HS-27A (cell line): ENCODE measurements at regions not wholly inside any gene's neighbourhood (a gene's known extent, or its start where the extent isn't known, plus 50 kb on each side); places are given as distances from the start of the nearest gene placed in this dataset.
A peak's percentile ranks its signal among the peaks of the same experiment; 100 is the strongest.
"Not testable (repeated sequence)": the region's sequence is repeated elsewhere in the genome, so short reads cannot be mapped to it uniquely, and the experiment has no call there.

Experiments
- DNase-seq: peaks from one replicate; pipeline ENCODE4 v3.0.0-alpha.2; 2012; ENCODE audit warnings: low read depth, missing footprints

GRCh38 chr4:107562316-107562715 is 157.7 kb downstream of the PAPSS1 start:
- DNase-seq, result no peak

GRCh38 chr4:107561481-107561880 is 158.6 kb downstream of the PAPSS1 start:
- peak; percentile 42 for DNase-seq

GRCh38 chr4:107559653-107560052 is 160.4 kb downstream of the PAPSS1 start:
- DNase-seq, result no peak

- DNase-seq, result no peak
Observed at GRCh38 chr4:107552306-107552705, 167.7 kb downstream of the PAPSS1 start.

- no peak for DNase-seq
Observed at GRCh38 chr4:107548211-107548905, 171.7 kb downstream of the PAPSS1 start.

- no peak for DNase-seq
Observed at GRCh38 chr4:107546638-107547037, 173.4 kb downstream of the PAPSS1 start.

GRCh38 chr4:107541511-107541910 is 178.5 kb downstream of the PAPSS1 start:
- DNase-seq, result no peak

- DNase-seq, result no peak
Observed at GRCh38 chr4:107531927-107532326, 188.1 kb downstream of the PAPSS1 start.

GRCh38 chr4:107520368-107520767 is 199.7 kb downstream of the PAPSS1 start:
- no peak for DNase-seq

GRCh38 chr4:107519053-107519452 is 201.0 kb downstream of the PAPSS1 start:
- DNase-seq, result peak; percentile 9

- no peak for DNase-seq
Observed at GRCh38 chr4:107518076-107518475, 202.0 kb downstream of the PAPSS1 start.

GRCh38 chr4:107512549-107512948 is 207.5 kb downstream of the PAPSS1 start:
- DNase-seq, result no peak

- DNase-seq, result no peak
Observed at GRCh38 chr4:107509615-107510014, 210.4 kb downstream of the PAPSS1 start.

- no peak for DNase-seq
Observed at GRCh38 chr4:107500551-107500950, 219.5 kb downstream of the PAPSS1 start.

- DNase-seq, result no peak
Observed at GRCh38 chr4:107497054-107497453, 223.0 kb downstream of the PAPSS1 start.

GRCh38 chr4:107492566-107492965 is 227.5 kb downstream of the PAPSS1 start:
- no peak for DNase-seq

GRCh38 chr4:107490116-107490515 is 229.9 kb downstream of the PAPSS1 start:
- no peak for DNase-seq

GRCh38 chr4:107483621-107484020 is 236.4 kb downstream of the PAPSS1 start:
- DNase-seq, result not testable (repeated sequence)

- no peak for DNase-seq
Observed at GRCh38 chr4:107482546-107482945, 237.5 kb downstream of the PAPSS1 start.

GRCh38 chr4:107478327-107478980 is 241.6 kb downstream of the PAPSS1 start:
- DNase-seq, result no peak

- DNase-seq, result no peak
Observed at GRCh38 chr4:107473126-107473525, 246.9 kb downstream of the PAPSS1 start.

GRCh38 chr4:107472265-107472948 is 247.6 kb downstream of the PAPSS1 start:
- no peak for DNase-seq

- DNase-seq, result no peak
Observed at GRCh38 chr4:107470173-107470572, 249.9 kb downstream of the PAPSS1 start.
